Hematopoietic multipotent progenitor cell treated with erythropoietin and hydrocortisone succinate and interleukin-3 and kit ligand, for 4 days (in vitro differentiated cells): ENCODE measurements at regions not wholly inside any gene's neighbourhood (a gene's known extent, or its start where the extent isn't known, plus 50 kb on each side); places are given as distances from the start of the nearest gene placed in this dataset.
A peak's percentile ranks its signal among the peaks of the same experiment; 100 is the strongest.
"Not testable (repeated sequence)": the region's sequence is repeated elsewhere in the genome, so short reads cannot be mapped to it uniquely, and the experiment has no call there.

Source experiments
- DNase-seq: peaks from one replicate; pipeline ENCODE4 v3.0.0-alpha.2; 2015

DNA sequence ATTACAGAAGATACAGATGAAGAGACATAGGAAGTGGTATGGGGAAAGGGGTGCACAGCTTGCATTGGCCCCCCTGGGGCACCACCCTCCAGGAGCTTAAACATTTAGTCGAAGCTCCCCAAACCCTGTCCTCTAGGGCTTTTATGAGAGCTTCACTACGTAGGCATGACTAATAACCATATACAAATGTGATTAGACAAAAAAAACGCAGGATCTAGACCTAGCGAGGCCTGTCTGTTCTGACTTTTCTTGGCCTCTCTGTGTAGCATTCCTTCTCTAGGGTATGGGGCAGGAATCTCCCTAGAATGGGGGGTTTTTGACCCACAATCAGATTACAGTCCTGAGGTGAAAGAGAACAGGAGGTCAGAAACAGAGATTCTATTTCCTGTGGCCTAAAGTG is 293.7 kb upstream of the GALNTL6 start:
- DNase-seq: no peak

DNA sequence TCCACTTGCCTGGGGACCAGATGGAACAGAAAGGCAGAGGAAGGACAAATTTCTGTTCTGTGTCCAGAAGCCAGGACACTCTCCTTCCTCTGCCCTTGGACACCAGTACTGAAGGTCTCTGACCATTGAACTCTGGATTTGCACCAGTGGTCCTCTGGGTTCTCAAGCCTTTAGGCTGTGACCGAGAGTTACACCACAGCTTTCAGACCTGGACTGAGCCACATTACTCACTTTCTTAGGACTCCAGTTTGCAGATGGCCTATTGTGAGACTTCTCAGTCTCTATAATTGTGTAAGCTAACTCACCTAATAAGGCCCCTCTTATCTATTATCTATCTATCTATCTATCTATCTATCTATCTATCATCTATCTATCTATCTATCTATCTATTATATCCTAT is 295.3 kb upstream of the GALNTL6 start:
- DNase-seq: no peak

DNA sequence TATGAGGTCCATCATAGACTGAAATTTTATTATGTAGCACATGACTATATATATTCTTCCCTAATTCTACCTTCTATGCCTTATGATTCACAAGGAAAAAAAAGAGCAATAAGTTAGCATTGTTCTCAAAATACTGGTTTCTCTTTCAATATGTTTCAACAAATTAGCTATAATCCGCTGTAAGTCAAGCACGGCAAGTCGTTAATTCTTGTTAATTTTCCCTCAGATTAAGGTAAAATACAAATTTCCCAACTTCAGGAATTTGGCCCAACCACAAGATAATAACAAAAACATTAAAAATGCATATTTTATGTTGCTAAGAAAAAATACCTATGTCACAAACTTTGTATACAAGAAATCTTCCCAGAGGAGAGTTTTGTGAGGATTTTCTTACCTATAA is 296.5 kb upstream of the GALNTL6 start:
- no peak for DNase-seq

DNA sequence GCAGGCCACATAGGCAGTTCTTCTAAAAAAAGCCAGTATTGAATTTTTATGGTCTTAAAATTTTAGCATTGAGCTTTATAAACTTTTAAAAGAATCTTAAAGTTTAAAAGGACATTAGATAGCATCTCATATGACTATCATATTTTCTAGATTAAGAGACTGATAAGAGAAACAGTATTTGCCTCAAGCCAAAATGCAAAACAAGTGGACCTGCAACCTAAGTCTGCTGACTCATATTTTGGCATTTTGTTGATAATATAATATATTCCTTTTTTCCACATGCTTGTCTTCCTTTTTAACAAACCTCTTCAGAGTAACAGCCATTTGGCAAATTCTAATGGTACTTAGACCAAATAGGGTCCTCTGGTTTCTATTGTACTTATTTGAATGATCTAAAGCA is 328.5 kb upstream of the GALNTL6 start:
- DNase-seq: no peak

DNA sequence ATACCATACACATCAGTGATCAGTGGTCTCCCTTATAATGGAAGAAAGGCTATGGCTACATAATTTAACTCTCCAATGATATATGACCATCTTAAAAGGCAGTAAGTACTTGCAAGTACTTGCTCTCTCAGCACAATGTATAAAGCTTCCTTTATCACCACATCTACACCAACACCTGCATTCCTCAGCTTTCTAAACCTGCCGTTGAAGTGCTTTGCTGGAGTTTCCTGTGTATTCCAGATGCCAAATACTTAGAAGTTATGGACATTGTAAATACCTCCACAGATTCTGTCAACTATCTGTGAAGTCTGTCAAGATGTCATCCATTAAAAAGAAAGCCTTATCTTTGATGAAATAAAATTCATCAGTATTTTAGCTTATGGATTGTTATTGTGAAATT is 335.0 kb upstream of the GALNTL6 start:
- no peak for DNase-seq

DNA sequence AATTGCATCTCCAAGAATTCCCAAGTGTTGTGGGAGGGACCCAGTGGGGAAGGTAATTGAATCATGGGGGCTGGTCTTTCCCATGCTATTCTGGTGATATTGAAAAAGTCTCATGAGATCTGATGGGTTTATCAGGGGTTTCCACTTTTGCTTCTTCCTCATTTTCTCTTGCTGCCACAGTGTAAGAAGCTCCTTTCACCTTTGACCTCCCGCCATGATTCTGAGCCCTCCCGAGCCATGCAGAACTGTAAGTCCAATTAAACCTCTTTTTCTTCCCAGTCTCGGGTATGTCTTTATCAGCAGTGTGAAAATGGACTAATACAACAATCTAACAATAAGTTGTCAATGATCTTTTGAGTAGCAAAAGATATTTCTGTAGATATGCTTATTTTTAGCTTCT is 338.1 kb upstream of the GALNTL6 start:
- not testable (repeated sequence) for DNase-seq

DNA sequence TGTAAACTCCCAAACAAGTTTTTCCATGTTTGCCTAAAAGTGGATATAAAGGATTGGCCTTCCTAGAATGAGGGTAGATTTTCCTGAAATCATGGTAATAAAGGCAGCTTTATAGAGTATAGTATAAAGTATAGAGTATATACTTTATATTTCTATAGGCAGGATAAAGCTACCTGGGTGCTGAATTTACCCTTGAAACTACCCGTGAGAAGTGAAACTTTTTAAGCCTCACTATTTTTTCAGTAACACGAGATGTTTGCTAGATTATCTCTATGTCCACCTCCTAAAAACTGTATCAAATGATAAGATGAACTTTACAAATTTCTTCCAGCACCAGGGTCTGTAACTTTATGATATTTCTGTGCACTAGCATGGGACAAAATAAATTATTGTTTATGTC is 340.0 kb upstream of the GALNTL6 start:
- no peak for DNase-seq

DNA sequence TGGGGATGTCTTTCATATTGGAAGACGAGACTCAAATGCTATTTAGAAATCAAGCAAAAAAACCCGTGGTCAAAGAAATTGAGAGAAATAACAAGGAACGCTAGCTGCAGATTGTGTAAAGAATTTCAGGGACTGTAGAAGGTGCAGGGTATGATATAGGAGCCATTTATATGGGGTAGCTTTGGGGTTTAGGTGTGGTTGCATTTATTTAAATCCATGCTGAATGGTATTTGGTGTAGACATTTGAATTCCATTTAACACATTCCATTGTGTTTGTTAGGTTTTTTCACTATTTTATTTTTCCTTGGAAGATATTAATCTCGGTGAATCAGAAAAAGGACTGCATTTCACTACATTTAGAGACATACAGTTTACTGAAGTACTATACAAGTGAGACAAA is 341.0 kb upstream of the GALNTL6 start:
- DNase-seq: no peak

DNA sequence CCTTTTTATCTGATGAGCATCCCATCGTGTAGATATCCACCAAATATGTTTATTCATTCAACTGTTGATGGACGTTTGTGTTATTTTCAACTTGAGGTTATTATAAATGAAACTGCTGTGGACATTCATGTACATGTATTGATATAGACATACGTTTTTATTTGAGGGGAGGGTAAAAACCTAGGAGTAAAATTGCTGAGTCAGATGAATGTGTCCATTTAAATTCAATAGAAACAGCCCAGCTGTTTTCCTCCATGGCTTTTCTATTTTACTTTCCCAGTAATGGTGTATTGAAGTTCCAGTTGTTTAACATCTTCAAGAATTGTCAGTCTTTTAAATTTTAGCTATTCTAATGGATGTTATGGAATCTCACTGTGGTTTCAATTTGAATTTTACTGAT is 348.7 kb upstream of the GALNTL6 start:
- no peak for DNase-seq

DNA sequence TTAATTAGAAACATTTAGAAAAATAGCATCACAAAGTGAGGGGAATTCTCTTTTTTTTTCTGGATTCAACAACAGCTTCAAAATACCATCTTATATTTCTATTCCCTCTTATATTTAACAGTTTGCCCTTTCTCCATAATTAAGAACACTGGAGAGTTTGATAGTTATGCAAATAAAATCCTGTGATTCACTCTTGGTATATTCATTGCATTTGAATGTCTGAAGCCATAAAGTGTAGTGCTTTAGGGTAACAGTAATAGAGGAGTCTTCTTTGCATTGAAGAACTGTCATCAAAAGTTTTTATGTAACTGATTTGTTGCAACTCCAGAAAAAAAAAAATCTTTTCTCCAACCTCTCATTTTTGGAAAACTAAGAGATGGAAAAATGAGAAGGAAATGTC is 352.0 kb upstream of the GALNTL6 start:
- no peak for DNase-seq

DNA sequence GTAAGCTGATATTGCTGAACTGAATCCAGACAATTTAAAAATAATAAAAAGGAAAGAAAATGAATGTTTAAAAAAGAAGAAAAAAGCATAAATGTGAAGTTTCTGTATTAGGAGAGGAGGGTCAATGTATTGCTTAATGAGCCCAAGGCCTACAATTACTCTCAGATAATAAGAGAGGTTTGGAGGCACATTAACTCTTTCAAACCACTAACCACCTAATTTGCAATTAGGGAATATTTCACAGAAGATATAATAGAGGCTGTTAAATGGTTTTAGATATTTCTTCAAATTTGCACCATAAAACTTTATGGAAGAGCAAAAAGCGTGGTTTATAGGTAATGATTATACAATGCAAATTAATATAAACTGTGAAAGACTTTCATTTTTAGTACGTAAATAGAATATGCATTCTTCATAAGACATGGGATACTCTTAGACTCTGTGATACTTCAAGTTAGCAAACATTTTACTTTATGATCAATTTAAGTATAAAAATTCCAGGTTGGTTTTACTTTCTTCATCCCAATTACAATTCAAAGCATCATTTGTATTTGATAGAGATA is 364.2 kb upstream of the GALNTL6 start:
- no peak for DNase-seq

DNA sequence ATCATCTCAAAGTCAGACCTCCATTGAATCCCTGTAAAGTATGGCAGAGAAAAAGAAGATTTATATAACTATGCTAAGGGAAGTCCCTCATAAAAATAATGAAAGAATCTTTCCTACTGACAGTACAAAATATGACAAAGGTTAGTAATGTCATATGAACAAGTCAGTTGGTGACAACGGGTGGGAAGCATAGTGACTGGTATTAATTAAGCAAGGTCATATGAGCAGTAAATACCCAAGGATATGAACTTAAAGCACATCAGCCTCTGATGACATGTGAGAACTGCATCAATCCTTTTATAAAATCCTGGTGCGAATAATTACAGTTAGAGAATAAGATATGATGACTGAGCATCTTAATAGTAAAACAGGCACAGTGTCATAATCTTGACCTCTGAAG is 364.8 kb upstream of the GALNTL6 start:
- DNase-seq: no peak

DNA sequence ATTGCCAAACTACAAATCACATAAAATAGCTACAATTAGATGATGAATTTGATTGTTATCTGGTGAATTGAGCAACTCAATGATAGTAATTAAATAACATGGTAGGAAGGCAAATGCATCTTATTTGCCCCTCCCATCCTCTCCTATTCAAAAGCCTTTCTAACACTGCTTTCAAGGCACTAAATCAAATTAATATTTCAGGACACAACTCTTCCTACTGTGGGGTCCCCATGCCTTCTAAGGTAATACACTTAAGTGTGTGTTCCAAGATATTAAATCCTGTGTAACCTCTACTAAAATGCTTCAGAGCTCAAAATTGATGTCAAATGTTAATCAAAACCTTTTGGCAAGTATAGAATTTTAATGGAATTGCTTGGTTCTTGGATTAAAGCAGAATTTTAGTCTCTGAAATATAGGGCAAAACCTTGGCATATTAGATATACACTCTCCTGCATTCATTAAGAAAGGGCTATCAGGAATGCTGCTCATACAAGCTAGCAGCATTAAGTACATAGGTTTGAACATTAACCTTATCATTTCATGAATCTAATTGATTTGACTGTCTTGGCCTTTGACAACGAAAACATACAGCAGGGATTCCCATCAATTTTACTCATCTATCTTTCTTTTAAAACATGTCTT is 371.8 kb upstream of the GALNTL6 start:
- no peak for DNase-seq

DNA sequence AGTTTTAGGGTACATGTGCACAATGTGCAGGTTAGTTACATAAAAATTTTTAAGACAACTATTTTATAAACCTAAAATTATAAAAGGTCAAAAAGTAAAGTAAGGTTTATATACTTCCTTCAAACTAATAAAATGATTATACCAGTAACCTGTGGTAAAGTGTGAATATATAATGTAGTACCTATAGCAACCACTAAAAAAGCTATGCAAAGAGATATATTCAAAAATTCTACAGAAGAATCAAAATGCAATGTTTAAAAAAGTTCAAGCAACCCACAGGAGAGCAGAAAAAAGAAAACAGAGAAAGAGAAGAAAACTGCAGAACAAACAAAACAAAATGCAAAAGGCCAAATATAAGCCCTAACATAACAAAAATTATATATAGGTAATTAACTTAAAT is 379.5 kb upstream of the GALNTL6 start:
- DNase-seq: no peak

DNA sequence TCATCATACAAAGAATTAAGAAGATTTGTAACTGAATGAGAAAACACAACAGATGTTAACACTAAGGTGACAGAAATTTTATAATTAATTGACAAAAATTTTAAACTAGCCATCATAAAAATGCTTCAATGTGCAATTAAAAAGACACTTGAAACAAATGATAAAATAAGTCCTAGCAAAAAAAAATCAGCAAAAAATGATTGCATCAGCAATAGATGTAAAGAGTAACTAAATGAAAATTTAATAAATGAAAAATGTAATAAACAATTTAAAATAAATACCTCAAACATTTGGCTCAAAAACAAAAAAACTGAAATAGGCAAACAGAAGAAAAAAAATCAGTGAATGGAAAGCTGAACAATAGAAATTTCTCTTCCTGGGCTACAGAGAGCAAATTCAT is 380.7 kb upstream of the GALNTL6 start:
- DNase-seq: no peak

DNA sequence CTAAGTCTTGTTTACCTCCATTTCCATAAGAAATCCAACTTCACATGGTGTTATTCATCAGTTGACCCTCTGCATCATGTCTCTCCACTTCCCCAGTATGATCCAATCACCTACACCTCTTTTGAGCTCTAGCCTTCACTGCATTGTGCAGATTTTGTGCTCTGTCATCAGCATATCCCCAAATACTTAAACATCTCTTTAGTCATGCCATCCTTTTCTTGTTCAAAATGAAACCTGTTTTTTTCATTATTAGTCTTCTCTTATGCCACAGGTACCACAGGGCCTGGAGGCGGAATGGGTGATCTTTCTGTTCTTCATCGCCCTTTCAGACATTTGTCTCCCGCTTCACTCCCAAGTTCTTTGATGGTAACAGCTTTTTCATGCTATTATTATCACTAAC is 382.7 kb upstream of the GALNTL6 start:
- no peak for DNase-seq

DNA sequence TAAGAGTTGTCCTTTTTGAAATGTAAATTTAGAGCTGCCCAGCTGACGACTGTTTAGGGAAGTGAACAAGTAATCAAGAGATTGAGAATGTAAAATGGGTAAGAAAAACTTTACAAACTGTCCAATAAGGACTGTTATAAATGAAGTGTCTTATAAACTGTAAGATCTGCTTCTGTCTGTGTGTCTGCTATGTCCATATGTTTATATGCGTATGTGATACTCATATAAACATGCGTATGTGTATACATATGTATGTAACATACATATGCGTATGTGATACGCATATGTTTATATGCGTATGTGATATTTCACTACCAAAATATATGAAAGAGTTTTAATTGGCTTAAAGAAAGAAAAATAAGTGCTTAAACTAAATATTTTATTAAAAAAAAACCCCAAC is 416.0 kb upstream of the GALNTL6 start:
- DNase-seq: no peak

DNA sequence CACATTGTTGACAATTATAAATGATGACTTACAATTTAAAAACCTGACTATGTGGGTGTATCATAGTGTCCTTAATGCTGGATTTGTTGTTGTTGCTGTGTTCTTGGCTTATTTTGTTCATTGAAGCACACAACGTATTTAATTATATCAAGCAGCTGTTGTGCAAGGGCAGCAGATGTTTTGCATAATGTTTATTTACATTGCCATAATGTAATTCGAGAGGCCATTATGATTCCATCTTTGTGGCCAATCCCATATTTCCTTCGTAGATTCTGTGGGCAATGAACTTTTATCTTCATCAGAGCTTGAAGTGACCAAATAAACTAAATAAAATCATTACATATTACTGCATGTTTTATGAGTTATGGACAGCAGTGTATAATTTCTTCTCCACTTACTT is 422.6 kb upstream of the GALNTL6 start:
- no peak for DNase-seq

DNA sequence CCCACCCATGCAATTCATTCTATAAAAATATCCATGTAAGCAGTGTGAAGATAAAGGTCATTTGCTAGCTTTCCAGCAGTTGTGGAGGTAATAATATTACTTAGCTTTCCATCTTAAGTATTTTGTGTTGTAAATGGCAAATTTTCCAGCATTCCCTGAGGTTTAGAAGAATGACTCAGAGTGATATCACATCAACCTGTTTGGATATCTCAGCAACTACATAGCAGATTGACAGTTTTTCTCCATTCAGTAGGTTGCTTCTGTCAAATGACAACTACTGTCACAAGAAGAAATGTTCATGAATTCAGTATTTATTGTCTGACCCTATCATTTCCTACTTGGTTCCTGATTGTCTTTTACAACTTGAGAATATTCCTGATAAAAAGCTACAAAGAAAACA is 434.9 kb upstream of the GALNTL6 start:
- no peak for DNase-seq

DNA sequence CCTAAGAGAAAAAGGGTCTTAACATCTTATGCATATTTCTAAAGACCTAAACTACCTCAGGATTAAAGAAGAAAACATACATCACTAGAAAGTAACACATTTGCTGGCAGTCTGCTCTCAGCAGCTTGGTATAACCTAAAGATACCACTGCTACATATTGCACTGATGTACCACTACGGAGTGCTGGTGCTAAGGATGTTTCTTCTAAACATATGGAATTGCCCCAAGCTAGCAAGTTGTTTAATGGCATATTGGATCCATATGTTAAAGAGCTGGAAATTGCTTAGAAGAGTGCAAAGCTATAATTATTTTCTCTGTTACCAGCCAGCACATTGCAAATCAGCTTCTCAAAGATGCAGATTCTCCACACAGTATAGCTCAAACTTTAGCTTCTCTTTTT is 436.5 kb upstream of the GALNTL6 start:
- no peak for DNase-seq

DNA sequence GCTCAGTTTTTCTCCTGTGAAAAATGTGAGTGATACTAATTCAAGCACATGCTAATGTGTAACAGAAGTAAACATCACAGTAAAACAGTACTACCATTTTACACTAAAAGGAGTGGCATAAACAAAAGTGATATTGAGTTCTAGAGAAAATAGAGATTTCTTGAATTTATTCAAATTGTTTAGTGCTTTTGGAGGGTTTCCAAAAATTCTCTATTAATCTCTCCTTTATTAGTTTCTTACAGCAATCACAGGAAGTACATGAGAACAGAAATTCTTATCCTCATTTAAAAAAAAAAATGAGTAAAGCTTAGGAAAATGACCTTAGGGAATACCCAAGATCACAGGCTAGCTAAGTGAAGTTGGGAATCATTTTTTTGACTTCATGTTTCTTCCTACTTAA is 459.7 kb upstream of the GALNTL6 start:
- DNase-seq: no peak

DNA sequence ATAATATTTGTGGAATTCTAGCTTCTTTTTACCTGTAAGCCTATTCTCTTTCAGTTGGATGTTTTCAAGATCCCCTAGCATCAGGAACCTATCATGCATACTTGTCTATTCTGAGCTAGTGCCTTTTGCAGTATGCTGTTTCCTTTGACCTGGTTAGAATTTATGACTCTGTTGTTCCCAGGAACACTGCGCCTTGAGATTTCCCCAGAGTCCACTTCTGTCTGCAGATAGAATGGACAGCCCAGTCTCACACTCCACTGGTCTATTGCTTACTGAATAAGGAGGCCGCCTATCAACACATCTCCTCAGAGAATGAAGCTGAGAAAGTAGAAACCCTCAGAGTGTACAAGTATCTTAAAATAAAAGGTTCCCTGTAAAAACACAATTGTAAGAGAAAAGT is 465.1 kb upstream of the GALNTL6 start:
- no peak for DNase-seq

DNA sequence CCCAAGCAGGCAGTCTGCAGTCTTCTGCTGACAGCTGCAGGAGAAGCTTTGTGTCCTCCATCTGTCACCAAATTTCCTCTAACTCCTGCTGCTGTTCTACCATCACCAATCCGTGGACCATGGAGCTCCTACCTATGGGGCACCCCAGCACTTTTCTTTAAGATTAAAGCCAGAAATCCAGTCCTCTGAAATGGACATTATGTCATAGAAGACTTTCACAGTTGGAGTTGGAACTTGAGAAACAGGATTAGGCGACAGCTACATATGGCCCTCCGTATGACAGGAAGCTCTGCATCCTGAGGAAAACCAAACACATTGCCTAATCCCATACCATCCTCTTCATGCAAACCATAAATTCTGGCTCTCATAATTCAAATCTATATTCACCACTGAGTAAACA is 470.6 kb upstream of the GALNTL6 start:
- peak; percentile 24 for DNase-seq

DNA sequence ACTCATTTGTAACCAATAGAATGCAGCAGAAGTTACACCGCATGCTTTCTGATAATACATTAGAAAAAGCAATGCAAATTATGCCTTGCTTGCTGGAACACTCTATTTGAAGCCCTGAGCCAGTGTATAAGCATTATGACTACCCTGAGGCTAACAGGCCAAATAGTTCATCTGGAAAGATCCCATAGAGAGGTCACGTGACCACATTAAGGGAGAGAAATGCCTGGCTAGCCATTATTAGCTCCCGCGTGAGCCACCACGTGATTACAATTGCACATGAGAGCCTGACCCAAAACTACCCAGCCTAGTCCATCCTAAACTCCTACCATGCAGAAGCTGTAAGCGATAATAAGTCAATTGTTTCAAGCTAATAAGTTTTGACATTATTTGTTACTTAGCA is 472.9 kb upstream of the GALNTL6 start:
- DNase-seq: no peak

DNA sequence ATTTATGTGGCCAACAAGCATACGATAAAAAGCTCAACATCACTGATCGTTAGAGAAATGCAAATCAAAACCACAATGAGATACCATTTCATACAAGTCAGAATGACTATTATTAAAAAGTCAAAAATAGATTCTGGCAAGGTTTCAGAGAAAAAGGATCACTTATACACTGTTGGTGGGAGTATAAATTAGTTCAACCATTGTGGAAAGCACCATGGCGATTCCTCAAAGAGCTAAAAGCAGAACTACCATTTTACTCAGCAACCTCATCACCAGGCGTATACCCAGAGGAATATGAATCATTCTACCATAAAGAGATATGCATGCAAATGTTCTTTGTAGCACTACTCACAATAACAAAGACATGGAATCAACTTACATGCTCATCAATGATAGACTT is 478.7 kb upstream of the GALNTL6 start:
- no peak for DNase-seq

DNA sequence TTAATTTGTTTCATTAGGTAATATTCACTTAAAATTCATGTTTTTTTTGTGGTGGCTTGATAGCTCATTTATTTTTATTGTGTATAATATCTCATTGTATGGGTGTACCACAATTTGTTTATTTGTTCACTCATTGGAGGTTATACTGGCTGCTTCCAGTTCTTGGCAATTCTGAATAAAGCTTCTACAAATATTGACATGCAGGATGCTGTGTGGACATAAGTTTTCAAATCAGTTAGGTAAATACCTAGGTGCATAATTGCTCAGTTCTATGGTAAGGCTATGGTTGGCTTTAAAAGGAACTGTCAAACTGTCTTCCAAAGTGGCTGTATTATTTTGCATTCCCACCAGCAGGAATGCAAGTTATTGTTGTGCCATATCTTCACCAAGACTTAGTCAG is 504.5 kb upstream of the GALNTL6 start:
- no peak for DNase-seq
